GM18511 (cell line): ENCODE measurements at regions not wholly inside any gene's neighbourhood (a gene's known extent, or its start where the extent isn't known, plus 50 kb on each side); places are given as distances from the start of the nearest gene placed in this dataset.

Experiments used
- ATAC-seq: cut with Tn5 transposase; IDR thresholded peaks from one replicate; pipeline ENCODE4 v1.9.1; 2021; ENCODE audit warnings: mild to moderate bottlenecking, moderate library complexity; ENCODE audit not compliant: unreplicated experiment

DNA sequence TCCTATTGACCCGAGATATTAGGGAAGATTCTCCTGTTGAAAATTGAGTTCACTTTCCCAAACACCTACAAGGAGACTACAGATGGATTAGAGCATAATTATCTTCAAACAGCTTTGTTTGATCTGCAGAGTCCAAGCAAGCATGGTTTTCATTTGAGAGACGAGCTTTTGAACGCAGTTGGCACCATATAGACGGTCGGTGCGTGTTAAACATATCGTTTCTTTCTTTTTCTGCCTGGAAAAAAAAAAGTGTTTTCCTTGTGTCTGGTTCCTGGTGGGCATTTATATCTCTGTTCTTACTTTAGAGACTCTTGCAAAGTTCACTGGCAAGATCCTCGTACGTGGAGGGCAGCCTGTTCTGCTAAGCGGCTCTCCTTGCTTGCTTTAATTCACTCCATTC, 248.9 kb downstream of the TMEM182 start:
- no peak for ATAC-seq

DNA sequence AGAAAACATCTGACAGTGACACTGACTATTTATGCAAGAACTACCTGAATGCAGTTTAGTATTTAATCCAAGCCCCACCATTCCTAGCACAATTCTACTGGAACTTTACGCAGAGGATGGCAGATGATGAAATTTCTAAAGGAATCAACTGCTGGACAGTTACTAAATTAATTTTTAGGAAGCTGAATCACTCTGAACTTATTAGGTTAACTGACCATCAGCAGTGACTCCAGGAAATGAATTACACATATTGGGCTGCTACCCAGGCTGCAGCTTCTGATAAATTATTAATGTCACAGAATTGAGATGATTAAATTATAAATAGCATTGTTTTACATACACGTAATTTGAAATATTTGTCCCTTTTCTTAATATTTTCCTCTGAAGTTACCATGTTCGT, 250.8 kb downstream of the TMEM182 start:
- ATAC-seq: no peak

- ATAC-seq: no peak
Measured at GRCh38 chr2:103025056-103025455, 263.2 kb downstream of the TMEM182 start.

GRCh38 chr2:103028181-103028580, 266.4 kb downstream of the TMEM182 start:
- no peak for ATAC-seq
